ENCODE measurements at regions not wholly inside any gene's neighbourhood (a gene's known extent, or its start where the extent isn't known, plus 50 kb on each side); places are given as distances from the start of the nearest gene placed in this dataset.

GRCh38 chr13:78105656-78106055 lies 187.0 kb upstream of the EDNRB start:
- BruUV-seq (replicated peaks), result no TSS peak
- intact Hi-C loops (cut with micrococcal nuclease), result no loop called here
- Mint-ChIP-seq H3K36me3 (ENCODE audit: insufficient read depth, unreplicated experiment) (no peaks in the 10 kb centered on the region), H3K4me1 (ENCODE audit: insufficient read depth, unreplicated experiment) (no peaks in the 10 kb centered on the region), H3K27me3 (ENCODE audit: insufficient read depth, unreplicated experiment) (no peaks in the 10 kb centered on the region), H3K9me3 (ENCODE audit: unreplicated experiment) (peaks cover 8% of the 10 kb centered on the region), H3K4me3 (ENCODE audit: unreplicated experiment) (no peak overlapping the region), H3K27ac (ENCODE audit: low read depth, unreplicated experiment) (no peak overlapping the region)
- POLR2A ChIA-PET, result no interaction called here
- no peak for DNase-seq (ENCODE audit: unreplicated experiment)
- CTCF ChIA-PET, result no interaction called here
- no peak for TF ChIP-seq CTCF (IDR thresholded peaks at IDR 0.05; ENCODE audit: unreplicated experiment)

- no peak overlapping the region for H3K27ac Mint-ChIP-seq (ENCODE audit: low read depth, unreplicated experiment)
- no TSS peak for BruUV-seq (replicated peaks)
- H3K27me3 Mint-ChIP-seq (ENCODE audit: insufficient read depth, unreplicated experiment), result no peaks in the 10 kb centered on the region
- peaks cover 6% of the 10 kb centered on the region for H3K9me3 Mint-ChIP-seq (ENCODE audit: unreplicated experiment)
- no peak for DNase-seq (ENCODE audit: unreplicated experiment)
- intact Hi-C loops (cut with micrococcal nuclease), result no loop called here
- CTCF ChIA-PET, result no interaction called here
- H3K4me1 Mint-ChIP-seq (ENCODE audit: insufficient read depth, unreplicated experiment), result no peaks in the 10 kb centered on the region
- POLR2A ChIA-PET, result no interaction called here
- no peak for TF ChIP-seq CTCF (IDR thresholded peaks at IDR 0.05; ENCODE audit: unreplicated experiment)
- H3K4me3 Mint-ChIP-seq (ENCODE audit: unreplicated experiment), result no peak overlapping the region
- no peaks in the 10 kb centered on the region for H3K36me3 Mint-ChIP-seq (ENCODE audit: insufficient read depth, unreplicated experiment)
Observed at GRCh38 chr13:78103936-78104335, 185.3 kb upstream of the EDNRB start.

- POLR2A ChIA-PET, result no interaction called here
- DNase-seq (ENCODE audit: unreplicated experiment), result no peak
- no TSS peak for BruUV-seq (replicated peaks)
- H3K36me3 Mint-ChIP-seq (ENCODE audit: insufficient read depth, unreplicated experiment), result no peaks in the 10 kb centered on the region
- CTCF ChIA-PET, result interaction anchor here (0.6 kb wide), 1 partner anchor 40 kb away, joined by 3 read pairs; no protein-coding TSS in a partner anchor
- no peaks in the 10 kb centered on the region for H3K4me1 Mint-ChIP-seq (ENCODE audit: insufficient read depth, unreplicated experiment)
- H3K27me3 Mint-ChIP-seq (ENCODE audit: insufficient read depth, unreplicated experiment), result no peaks in the 10 kb centered on the region
- TF ChIP-seq CTCF (IDR thresholded peaks at IDR 0.05; ENCODE audit: unreplicated experiment), result no peak
- intact Hi-C loops (cut with micrococcal nuclease), result no loop called here
- no peaks in the 10 kb centered on the region for H3K9me3 Mint-ChIP-seq (ENCODE audit: unreplicated experiment)
- H3K27ac Mint-ChIP-seq (ENCODE audit: low read depth, unreplicated experiment), result no peak overlapping the region
- H3K4me3 Mint-ChIP-seq (ENCODE audit: unreplicated experiment), result no peak overlapping the region
Observed at GRCh38 chr13:78102741-78103140, 184.1 kb upstream of the EDNRB start.

GRCh38 chr13:78102121-78102677 lies 183.6 kb upstream of the EDNRB start:
- intact Hi-C loops (cut with micrococcal nuclease), result no loop called here

More at GRCh38 chr13:78102121-78102677, 183.6 kb upstream of the EDNRB start:
- H3K4me1 Mint-ChIP-seq (ENCODE audit: insufficient read depth, unreplicated experiment), result no peaks in the 10 kb centered on the region
- CTCF ChIA-PET, result interaction anchor here (0.6 to 0.9 kb wide), 2 partner anchors 19 to 40 kb away, joined by 3 read pairs; no protein-coding TSS in a partner anchor
- no peaks in the 10 kb centered on the region for H3K9me3 Mint-ChIP-seq (ENCODE audit: unreplicated experiment)
- no TSS peak for BruUV-seq (replicated peaks)
- no peak overlapping the region for H3K27ac Mint-ChIP-seq (ENCODE audit: low read depth, unreplicated experiment)
- peak; percentile 66 for DNase-seq (ENCODE audit: unreplicated experiment)
- H3K4me3 Mint-ChIP-seq (ENCODE audit: unreplicated experiment), result no peak overlapping the region
- no peaks in the 10 kb centered on the region for H3K27me3 Mint-ChIP-seq (ENCODE audit: insufficient read depth, unreplicated experiment)
- TF ChIP-seq CTCF (IDR thresholded peaks at IDR 0.05; ENCODE audit: unreplicated experiment), result no peak
- POLR2A ChIA-PET, result no interaction called here
- H3K36me3 Mint-ChIP-seq (ENCODE audit: insufficient read depth, unreplicated experiment), result no peaks in the 10 kb centered on the region
